GM18861 (cell line): ENCODE measurements at regions not wholly inside any gene's neighbourhood (a gene's known extent, or its start where the extent isn't known, plus 50 kb on each side); places are given as distances from the start of the nearest gene placed in this dataset.

Experiments used
- ATAC-seq: cut with Tn5 transposase; IDR thresholded peaks from one replicate; pipeline ENCODE4 v1.9.1; 2021; ENCODE audit not compliant: unreplicated experiment

DNA sequence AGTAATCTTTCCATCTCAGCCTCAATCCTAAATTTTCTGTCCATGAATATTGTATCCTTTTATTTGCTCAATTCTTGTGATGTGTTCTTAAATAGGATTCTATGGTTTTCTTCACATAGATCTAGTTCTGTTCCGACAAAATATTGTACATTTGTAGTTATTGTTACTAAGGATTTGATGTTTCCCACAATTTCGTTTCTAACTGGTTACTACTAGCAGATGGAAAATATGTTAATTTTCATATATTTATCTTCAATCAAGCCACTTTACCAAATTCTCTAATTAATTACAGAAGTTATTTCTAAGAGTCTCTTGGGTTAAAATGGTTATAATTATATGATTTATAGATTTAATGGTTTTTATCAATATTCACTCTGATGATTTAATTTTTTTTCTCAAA is 60.3 kb downstream of the SEC61B start:
- no peak for ATAC-seq

DNA sequence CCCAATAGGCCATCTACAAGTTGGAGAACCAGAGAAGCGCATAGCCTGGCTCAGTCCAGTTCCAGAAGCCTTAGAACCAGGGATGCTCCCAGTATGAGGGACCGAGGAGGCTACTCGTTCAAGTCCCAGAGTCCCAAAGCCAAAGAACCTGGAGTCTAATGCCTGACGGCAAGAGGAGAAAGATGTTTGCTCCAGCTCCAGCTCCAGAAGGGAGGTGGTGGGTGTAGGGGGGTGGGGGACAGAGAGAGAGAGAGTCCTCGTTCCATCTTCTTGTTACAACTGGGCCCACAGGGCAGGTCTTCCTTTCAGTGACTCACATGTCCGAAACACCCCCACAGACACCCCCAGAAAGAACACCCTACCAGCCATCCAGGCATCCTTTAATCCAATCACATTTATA is 63.9 kb downstream of the SEC61B start:
- ATAC-seq, result no peak

DNA sequence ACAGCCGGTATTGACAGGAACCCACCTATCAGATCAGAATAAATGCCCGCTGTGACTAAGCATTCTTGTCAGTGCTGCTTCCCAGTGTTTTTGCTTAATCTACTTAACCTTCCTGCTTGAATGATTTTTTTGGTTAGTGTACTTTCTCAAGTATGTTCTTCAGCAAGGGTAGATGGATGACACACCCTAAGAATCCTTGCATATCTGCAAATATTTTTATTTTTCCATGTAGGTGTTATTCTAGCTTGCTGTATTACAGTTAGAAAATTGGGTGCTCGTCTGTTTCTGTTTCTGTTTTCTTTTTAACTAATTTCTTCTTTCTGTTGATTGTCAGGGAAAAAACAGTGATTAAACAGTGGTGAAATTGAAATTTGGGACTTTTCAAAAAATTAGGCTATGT is 64.5 kb downstream of the SEC61B start:
- ATAC-seq, result no peak

DNA sequence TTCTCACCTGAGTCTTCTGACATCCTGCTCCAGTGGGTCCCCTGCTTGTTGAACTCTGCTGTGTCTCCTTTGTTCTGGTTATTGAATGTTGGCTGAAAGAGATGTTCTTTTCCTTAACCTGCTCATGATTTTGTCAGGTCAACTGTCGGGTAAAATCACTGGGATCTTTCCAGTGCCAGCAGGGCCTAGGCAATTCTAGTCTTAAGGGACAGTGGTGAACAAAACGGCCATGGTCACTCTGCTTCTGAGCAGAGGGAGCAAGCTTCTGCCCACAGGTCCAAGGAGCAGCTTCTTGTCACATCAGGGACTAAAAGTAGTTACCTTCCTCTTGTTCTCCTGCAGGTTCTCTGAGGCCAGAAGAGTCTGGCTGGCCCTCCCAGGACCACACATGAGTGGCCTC is 65.6 kb downstream of the SEC61B start:
- no peak for ATAC-seq

DNA sequence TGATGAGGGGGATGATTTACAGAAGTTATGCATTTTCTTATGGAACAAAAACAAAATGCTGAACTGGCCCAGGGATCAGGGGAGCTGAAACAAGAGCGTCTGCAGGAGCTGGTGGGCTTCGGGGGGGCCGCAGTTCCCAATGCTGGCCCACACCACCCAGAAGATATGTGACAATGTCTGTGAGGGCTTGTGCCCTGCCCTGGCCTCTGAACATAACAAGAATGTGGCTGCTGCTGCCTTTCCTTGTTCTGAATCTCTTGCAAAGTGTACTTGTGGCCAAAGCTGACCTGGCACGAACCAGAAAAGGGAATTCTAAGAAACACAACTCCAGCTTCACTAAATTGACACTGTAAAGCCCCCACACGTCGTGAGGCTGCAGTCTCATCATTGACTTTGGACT is 66.7 kb downstream of the SEC61B start:
- ATAC-seq, result no peak

DNA sequence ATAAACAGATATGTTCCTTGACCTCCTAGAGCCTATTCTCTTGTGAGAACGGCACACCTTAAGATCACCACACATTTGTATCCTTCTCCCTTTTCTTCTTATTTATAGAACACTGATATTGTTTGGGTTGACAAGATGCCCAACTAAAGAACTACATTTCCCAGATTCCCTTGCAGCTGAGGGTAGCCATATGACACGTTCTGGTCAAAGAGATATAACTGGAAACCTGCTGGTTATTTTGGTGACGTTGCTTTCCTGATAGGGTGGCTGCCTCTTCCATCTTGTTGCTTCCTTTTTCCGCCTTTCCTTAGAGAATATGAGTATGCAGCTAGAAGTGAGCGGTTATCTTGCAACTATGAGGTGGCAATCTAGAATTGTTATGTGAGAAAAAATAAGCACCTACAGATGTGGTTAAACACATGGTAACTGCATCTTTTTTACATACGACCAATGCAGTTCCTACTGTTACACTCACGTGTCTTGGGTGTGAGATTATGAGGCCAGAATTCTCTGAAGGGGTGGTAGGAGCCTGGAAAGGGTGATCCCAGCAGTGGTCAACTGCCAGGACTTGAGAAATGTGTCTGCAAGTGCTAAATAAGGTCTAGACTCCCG is 72.9 kb downstream of the SEC61B start:
- ATAC-seq, result no peak

DNA sequence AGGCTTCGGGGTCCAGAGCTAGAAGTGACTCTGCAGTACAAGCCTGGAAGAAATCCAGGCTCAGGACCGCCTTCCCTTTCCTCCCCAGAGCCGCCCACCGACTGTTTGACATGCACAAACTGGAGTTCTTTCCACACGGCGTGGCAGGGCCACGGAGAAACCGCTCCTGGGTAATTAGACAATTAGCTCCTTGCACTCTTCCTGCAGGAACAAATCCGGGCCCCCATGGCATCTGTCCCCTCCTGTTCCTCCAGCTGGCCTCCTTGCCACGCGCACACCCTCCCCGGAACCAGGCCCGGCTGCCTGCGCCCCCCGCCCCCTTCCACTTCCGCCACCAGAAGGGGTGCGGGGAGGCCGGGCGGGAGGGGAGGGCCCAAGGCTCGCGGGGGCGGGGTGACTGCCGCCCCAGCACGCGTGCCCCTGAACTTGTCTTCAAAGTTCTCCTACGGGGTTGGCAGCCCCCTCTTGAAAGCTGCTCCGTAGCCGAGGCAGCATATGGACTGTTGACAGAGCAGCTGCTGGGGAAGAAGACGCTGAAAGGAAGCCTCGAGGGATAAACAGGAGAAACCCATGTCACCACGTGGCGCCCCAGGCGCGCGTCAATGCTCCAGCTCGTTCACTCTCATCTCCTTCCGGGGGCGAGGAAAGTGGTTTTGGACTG is 74.3 kb downstream of the SEC61B start:
- ATAC-seq, result no peak

DNA sequence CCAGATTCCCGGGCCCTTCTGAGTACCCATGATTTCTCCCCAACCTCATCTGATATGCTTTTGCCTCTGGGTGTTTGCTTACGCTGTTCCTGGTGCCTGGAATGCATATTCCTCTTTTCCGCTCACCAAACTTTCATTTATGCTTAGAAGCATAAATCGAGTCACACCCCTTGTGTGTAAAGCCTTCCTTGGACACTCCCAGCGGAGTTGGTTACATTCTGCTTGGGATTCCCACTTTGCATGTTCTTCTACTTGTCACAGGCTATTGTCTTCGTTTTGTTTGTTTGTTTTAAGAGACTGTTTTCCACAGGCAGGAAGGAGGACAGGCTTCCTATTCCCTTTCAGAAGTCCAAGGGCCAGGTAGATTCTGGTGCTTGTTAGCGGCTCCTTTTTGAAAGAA is 76.5 kb downstream of the SEC61B start:
- ATAC-seq, result no peak

DNA sequence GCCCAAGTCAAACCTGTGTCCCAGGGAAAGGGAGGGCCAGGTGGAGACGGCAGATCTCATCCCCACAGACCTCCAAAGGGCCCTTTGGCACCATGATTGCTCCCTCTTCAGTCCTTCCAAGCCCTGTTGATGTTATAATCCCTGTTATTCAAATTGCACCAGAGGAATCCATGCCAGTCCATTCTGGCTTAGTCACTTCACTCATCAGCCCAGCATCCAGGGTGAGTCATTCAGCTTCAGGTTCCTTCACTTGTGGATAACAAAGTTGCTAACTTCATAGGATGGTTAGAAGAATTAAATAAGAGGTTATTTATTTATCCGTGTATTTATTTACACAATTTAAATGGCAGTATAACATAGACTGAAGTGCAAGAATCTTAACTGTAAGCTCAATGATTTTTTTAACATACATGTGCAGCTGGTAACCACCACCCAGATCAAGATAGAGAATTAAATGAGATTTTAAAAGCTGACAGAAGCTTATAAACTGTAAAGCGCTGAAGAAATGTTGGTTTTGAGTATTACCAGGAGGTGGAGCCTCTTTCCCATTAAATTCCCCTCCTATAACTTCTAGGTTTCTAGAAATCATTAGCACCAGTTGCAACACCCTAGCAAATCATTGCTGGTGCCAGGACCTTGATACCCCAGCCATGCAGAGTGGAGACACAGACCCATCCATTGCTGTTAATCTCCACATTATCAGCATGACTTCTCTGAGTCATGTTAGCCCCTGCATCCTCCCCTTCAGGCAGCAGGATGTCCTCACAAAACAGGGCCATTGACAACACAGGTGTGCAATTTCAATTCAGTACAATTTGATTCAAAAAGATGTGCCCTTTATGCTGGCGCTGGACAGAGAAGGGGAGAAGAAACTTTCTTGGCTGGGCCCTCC is 77.4 kb downstream of the SEC61B start:
- ATAC-seq, result no peak

DNA sequence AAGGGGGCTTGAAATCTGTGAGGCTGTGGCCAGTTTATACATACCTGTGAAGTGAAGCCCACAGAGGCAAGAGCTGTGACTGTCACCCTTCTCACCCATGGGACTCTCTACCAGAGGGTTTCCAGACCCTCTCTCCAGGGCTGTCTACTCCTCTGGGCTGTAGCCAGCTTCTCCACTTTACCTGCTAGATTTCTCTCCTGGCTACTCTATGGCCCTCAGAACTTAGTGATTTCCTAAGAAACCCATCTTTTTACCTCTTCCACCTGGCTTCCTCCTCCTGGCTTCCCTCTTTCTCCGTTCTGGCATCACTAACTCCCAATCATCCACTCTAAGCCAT is 78.0 kb downstream of the SEC61B start:
- ATAC-seq, result no peak

DNA sequence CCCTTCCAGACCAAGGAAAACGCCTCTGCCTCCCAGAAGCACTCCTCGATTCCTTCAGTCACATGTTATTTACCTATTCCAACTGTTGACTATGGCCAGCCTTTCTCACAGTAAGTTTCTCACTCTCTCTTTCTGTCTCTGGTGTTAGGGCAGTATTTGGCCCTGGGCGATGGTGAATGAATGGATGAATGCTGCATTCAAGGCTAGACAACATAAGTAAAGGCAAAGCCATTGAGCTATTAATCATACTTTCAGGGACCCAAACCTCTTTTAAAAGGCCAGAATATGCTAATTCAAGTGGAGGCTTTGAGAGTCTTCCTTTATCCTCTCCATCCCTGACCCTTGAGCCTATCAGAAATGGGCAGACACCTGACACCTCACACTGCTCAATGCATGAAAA is 78.5 kb downstream of the SEC61B start:
- no peak for ATAC-seq

DNA sequence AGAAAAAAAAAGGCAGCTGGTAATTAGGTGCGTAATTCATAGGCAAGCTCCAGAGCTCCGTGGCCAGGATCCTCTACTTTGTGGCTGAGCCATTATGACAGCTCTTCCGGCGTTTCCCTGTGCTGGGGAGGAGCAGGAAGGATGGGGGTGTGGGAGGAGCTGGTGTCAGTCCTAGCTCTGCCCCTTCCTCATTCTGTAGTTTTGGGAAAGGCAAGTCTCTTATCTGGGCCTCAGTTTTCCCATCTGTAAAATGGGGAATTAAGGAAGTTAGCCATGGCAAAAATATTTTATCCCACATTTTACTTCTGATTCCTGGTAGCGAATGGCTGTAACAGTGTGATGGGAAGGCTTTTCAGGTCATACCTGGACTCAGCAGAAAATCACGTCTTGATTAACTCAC is 81.1 kb downstream of the SEC61B start:
- ATAC-seq, result no peak

DNA sequence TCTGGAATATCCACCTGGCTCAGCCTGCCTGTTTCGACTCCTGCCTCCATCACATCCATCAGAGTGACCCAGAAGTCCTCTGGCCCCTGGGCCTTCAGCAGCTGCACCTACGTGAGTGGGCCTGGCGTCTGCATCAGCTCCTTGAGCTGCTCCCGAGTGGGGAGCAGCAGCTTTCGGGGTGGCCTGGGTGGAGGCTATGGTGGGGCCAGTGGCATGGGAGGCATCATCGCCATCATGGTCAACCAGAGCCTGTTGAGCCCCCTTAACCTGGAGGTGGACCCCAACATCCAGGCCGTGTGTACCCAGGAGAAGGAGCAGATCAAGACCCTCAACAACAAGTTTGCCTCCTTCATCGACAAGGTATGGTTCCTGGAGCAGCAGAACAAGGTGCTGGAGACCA is 83.0 kb downstream of the SEC61B start:
- ATAC-seq, result no peak

DNA sequence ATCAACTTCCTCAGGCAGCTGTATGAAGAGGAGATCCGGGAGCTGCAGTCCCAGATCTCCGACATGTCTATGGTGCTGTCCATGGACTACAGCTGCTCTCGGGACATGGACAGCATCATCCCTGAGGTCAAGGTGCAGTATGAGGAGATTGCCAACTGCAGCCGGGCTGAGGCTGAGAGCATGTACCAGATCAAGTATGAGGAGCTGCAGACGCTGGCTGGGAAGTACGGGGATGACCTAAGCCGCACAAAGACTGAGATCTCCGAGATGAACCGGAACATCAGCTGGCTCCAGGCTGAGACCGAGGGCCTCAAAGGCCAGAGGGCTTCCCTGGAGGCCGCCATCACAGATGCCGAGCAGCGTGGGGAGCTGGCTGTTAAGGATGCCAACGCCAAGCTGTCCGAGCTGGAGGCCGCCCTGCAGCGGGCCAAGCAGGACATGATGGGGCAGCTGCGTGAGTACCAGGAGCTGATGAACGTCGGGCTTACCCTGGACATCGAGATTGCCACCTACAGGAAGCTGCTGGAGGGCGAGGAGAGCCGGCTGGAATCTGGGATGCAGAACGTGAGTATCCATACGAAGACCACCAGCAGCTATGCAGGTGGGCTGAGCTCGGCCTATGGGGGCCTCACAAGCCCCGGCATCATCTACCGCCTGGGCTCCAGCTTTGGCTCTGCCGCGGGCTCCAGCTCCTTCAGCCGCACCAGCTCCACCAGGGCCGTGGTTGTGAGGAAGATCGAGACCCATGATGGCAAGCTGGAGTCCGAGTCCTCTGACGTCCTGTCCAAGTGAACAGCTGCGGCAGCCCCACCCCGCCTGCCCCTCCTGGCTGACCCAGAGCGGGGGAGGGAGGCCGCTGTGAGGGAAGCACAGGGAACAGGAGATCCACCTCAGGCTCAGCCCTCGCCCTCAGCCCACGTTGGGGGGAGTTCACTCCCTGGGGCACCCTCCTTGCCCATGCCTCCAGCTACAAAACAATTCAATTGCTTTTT is 84.0 kb downstream of the SEC61B start:
- ATAC-seq, result no peak

DNA sequence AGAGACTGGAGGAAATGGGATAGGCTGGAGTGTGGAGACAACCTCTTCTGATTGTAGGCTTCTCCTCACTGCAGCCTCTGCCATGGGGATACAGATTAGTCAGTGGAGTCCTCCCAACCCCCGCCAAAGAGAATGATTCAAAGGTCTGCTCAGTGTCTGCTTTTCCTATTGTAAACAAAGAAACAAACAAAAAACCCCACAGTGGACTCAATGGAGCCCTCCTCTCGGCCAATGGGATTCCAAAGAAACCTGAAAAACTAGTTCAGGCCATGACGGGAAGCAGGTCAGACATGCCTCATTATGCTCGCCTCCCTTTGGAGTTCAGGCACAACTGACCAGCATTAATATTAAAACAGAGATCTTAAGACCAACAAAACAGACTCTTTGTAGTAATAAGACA is 85.8 kb downstream of the SEC61B start:
- ATAC-seq, result no peak

DNA sequence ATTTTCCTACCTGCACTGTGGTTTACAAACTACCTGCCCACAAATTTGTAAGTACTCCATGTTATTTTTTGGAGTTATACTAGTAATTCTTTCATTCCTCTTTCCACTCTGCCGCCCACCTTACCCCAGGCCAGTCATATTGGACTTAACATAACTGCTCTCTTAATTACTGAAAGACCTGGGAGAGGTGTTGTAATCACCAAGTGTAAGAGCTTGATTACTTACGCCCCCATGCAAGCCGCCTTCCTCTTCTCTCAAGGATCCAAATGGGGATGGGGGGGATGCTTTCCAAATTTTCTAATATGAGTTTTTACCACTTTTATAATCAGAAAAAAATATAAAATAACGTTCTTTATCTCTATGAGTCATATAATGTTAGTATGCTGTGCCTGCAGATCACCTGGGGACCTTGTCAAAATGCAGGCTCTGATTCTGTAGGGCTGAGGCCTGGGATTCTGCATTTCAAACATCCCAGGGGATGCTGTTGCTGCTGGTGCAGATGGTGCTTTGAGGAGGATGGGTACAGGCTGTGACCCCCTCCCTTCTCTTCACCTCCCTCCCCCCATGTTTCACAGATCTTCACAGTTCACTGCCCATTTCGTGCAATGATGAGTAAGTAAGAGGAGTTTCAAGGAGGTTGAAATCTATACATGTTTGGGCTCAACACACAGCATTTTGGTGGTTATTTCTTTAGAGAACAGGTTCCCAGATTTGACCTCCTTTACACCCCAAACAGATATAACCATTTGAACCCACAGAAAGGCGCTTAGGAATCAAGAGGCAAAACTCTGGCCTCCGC is 87.3 kb downstream of the SEC61B start:
- ATAC-seq, result no peak

DNA sequence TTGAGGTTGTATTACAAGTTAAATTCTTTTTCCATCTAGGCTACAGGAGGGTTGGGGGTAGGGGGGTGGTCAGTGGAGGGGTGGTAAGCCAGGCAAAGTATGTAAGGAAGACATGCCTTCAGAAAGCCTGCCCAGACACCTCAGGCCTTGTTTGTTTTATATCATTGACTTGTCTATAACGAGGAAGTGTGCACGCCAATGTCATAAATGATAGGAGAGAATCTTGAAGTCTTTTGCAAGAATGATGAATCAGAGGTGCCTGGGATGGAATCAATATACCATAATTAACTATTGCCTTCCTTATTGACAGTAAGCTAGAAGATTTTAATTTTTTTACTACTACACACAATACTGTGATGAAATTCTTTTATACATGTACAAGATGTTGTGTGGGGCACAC is 90.7 kb downstream of the SEC61B start:
- no peak for ATAC-seq

DNA sequence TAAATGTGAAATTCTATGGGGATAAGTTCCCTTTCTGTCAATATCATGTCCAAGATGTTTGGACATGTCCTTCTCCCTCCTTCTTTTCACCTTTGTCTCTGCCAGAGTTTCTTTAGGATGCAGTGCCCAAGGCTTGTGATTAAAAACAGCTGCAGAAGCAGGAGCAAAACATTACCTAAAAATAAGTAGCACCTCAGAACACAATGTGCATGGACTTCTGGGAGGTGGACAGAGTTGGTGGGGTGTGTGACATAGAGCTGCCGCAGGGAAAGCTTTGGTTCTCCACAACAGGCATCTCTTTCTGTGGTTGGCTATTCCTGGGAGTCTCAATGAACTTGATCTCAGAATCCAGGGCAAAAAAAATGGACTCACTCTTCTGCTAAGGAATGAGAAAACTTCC is 97.0 kb downstream of the SEC61B start:
- no peak for ATAC-seq

DNA sequence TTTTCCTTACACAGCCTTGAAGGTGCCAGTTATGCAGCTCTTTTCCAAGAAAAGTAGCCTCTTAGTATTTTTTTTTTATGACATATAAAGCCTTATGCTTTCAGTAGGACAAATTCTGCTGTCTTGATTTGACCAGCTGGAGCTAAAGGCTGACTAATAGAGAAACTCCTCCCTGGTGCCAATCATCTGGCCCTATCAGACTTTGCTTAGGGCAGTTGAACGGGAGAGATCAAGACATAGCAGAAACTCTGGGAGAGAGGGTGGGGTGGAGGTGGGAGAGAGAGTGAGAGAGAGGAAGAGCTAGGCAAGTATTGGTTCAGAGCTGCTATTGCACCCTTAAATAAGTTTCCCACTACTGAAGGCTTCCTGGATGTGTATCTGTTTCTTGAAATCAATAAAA is 100.2 kb downstream of the SEC61B start:
- ATAC-seq, result no peak
